22Rv1 (cell line): ENCODE measurements at regions not wholly inside any gene's neighbourhood (a gene's known extent, or its start where the extent isn't known, plus 50 kb on each side); places are given as distances from the start of the nearest gene placed in this dataset.

Experiments used
- H3K27ac ChIP-seq: fragments of 450-650 bp; 2 replicates; pipeline ENCODE4 v1.5.1; 2017
- CTCF ChIP-seq: fragments of 450-650 bp; IDR thresholded peaks from 2 replicates; pipeline ENCODE4 v1.5.1; 2017; ENCODE audit warnings: mild to moderate bottlenecking
- ZFX ChIP-seq: fragments of 450-650 bp; IDR thresholded peaks from 2 replicates; pipeline ENCODE4 v1.6.1; 2017; ENCODE audit warnings: antibody characterized with exemption, borderline replicate concordance

DNA sequence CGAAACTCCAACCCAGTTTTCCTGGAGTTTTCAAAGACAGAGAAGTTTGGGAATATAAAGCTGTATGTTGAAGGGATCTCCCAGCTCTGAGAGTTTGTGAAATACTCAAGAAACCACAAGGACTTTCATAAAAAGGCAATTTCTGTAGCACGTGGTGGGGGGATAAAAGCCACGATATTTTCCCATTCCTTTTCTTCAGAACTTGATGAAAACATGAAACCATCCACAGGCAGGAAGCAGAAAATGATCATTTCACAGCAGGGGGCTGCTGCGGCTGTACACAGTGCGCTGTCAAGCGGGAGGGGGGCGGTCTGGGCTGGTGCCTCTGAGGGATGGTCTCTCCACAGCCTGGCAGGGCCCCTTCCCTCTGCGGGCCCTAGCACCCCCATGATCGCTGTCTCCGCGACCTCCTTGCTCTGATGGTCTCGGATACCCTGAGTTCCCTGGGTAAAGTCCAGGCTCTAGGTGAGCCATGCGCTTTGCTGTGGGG, 423.2 kb downstream of the MN1 start:
- TF ChIP-seq ZFX (no peak), CTCF (no peak)
- H3K27ac ChIP-seq = no peak overlapping the region

DNA sequence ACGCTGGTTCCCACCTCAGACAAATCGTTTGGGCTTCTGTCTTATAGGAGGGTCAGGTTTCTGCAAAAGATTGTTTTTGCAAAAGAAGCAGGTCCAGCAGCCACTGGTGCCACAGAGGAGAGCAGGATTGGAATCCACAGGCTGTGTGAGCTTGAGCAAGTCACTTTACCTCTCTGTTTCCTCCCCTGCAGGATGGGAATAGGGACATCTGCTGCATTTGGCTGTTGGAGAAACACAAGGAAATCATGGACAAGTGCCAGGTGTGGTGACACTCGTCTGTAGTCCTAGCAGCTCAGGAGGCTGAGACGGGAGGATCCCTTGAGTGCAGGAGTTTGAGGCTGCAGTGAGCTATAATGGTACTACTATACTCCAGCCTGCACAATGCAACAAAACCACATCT, 422.6 kb downstream of the MN1 start:
- TF ChIP-seq ZFX (no peak), CTCF (no peak)
- H3K27ac ChIP-seq = no peak overlapping the region

GRCh38 chr22:27380855-27381254, 420.7 kb downstream of the MN1 start:
- TF ChIP-seq ZFX (no peak), CTCF (no peak)
- no peak overlapping the region for H3K27ac ChIP-seq

DNA sequence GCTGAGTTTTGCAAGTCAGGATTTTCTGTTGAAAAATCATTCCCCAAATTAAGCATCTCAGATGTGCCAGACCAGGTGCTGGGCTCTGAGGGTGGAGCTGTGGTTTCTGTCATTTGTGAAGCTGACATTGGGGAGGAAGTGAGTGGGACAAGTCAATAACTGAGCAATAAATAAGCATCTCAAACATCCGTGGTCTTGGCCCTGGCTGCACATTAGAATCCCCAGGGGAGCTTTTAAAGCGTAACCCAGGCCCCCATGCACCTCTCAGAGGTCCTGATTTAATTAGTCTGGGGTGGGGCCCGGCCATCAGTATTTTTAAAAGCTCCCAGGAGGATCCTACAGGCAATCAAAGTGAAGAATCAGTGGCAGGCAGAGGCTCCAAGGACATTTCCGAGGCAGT, 420.0 kb downstream of the MN1 start:
- TF ChIP-seq CTCF = no peak
- TF ChIP-seq ZFX = no peak
- no peak overlapping the region for H3K27ac ChIP-seq

DNA sequence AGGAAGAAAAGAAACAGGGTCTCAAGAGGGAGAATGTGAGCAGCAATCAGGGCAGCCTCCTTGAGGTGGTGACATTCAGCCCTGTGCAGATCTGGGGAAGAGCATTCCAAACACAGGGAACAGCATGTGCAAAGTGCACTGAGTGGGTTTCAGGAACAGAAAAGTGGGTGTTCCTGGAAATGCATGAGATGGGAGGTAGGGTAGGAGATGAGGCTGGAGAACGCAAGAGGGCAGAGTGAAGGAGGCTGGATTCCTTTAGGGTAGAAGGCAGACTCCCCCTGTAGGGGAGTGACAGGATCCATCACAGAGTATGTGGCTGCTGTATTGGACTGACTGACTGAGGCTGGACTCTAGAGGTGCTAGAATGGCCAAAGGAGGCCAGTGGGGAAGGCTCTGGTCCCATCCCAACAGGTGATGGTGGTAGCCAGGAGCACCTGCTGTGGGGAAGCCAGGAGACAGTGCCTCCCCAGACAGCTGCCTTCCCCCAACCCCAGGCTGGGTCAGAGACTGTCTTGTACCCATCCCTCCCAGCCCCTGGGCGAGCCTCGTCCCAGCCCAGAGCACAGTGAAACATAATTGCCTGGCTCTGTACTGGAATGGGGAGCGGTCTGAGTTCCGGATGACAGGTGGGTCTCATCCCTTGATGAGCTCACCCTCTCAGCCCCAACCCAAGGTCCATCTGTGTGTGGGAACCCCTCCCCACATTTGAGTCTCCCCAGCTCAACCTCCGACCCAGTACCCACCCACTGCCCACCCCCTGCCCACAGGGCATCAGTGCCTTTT, 419.4 kb downstream of the MN1 start:
- no peak overlapping the region for H3K27ac ChIP-seq
- no peak for TF ChIP-seq ZFX
- no peak for TF ChIP-seq CTCF

GRCh38 chr22:27382947-27383346, 418.6 kb downstream of the MN1 start:
- H3K27ac ChIP-seq = no peak overlapping the region
- TF ChIP-seq CTCF = no peak
- TF ChIP-seq ZFX = no peak

- TF ChIP-seq ZFX (no peak), CTCF (no peak)
- H3K27ac ChIP-seq = no peak overlapping the region
These were observed 417.7 kb downstream of the MN1 start for GRCh38 chr22:27383896-27384295.
